Stomach (tissue), 4 donors: ENCODE measurements at regions not wholly inside any gene's neighbourhood (a gene's known extent, or its start where the extent isn't known, plus 50 kb on each side); places are given as distances from the start of the nearest gene placed in this dataset.

Source experiments
- CTCF ChIP-seq, 7 experiments: fragments of 450-650 bp in 4 of 7; fragments of 200-600 bp in 3 of 7; sonication (generic) in 3 of 7; IDR thresholded peaks; one replicate each; pipeline ENCODE4 v1.5.1; 2016 to 2019; ENCODE audit warnings: antibody characterized with exemption in 7 of 7, control low read depth in 2 of 7, mild to moderate bottlenecking in 1 of 7
- POLR2A ChIP-seq, 4 donors: fragments of 450-650 bp; IDR thresholded peaks; one replicate each; pipeline ENCODE4 v1.6.1; 2016; ENCODE audit warnings: antibody characterized with exemption in 4 of 4, control low read depth in 2 of 4, mild to moderate bottlenecking in 1 of 4, moderate library complexity in 1 of 4

GRCh38 chr1:217026531-217026930 is 303.3 kb upstream of the ESRRG start:
- TF ChIP-seq CTCF (IDR thresholded peaks at IDR 0.05): no peak
- TF ChIP-seq POLR2A (IDR thresholded peaks at IDR 0.05): no peak
